ENCODE measurements at regions not wholly inside any gene's neighbourhood (a gene's known extent, or its start where the extent isn't known, plus 50 kb on each side); places are given as distances from the start of the nearest gene placed in this dataset.

DNA sequence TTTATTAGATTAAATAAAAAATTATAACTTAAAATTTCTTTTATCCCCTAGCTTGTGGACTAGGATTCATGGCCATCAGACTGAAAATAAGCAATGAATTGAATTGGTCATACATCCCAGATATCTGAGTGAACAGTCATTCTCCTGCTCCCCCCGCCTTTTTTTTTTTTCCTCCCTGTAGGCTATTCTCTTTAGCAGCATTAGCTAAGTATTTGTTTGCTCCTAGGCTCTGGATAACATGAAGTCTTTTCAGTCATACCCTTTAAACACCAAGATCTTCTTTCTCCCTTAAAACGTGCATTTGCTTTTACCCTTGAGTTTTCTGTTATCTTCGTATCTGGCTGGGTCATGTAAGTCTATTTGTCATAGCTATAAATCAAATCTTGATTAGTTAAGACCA, 866.7 kb upstream of the SPRY2 start:
- TF ChIP-seq POLR2AphosphoS5 (IDR thresholded peaks at IDR 0.05; ENCODE audit: borderline replicate concordance, low read depth, low read length) (no peak), EZH2 (IDR thresholded peaks at IDR 0.05) (no peak), FOXP2 (optimal IDR thresholded peaks at IDR 0.05; ENCODE audit: control extremely low read depth, extremely low read length, insufficient read depth) (no peak)

Measured in SK-N-MC (cell line).